Gastrocnemius medialis (tissue), 4 donors: ENCODE measurements at regions not wholly inside any gene's neighbourhood (a gene's known extent, or its start where the extent isn't known, plus 50 kb on each side); places are given as distances from the start of the nearest gene placed in this dataset.

Experiments
- CTCF ChIP-seq, 5 experiments: fragments of 450-650 bp in 3 of 5; fragments of 200-600 bp in 2 of 5; sonication (generic) in 2 of 5; IDR thresholded peaks in 4 of 5; conservative IDR thresholded peaks in 1 of 5; 1 replicate in 4 of 5; 2 replicates in 1 of 5; pipeline ENCODE4 v1.5.1; 2016 to 2019; ENCODE audit warnings: antibody characterized with exemption in 5 of 5, mild to moderate bottlenecking in 3 of 5, moderate library complexity in 3 of 5
- POLR2A ChIP-seq, 2 donors: fragments of 450-650 bp; IDR thresholded peaks; one replicate each; pipeline ENCODE4 v1.6.1; 2017; ENCODE audit warnings: antibody characterized with exemption in 2 of 2, mild to moderate bottlenecking in 2 of 2, moderate library complexity in 2 of 2

GRCh38 chr4:124854968-124855367 is 142.4 kb upstream of the ANKRD50 start:
- TF ChIP-seq CTCF (IDR thresholded peaks at IDR 0.05 in 4 of 5, conservative IDR thresholded peaks at IDR 0.05 in 1 of 5): no peak
- TF ChIP-seq POLR2A (IDR thresholded peaks at IDR 0.05): no peak
